ENCODE measurements at regions not wholly inside any gene's neighbourhood (a gene's known extent, or its start where the extent isn't known, plus 50 kb on each side); places are given as distances from the start of the nearest gene placed in this dataset.

DNA sequence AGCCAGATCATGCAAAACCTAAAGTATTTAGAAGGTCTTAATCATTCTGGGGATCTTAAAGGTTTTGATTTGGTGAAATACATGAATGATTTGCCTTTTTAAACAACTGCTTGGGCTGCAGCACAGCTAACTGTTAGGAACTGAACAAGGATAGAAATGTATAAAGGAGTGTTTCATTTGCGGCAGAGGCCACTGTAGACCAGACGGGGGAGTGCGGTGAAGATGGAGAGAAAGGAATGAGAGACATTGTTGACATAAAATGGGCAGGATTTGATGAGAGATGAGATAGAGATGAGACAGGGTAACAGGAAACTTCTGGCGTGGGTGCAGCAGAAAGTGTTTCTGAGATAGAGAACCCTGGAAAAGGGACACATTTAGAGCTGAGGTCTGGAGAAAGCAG, 308.1 kb downstream of the TMX3 start:
- no peaks in the 10 kb centered on the region for H3K36me3 ChIP-seq (ENCODE audit: low read depth)
- intact Hi-C loops (cut with DNase I, micrococcal nuclease) = no loop called here
- H3K4me1 ChIP-seq (ENCODE audit: low read depth) = no peaks in the 10 kb centered on the region
- H3K4me3 ChIP-seq = no peak overlapping the region
- DNase-seq (no peak), ATAC-seq (no peak)
- TF ChIP-seq CTCF (IDR thresholded peaks at IDR 0.05) = no peak
- H3K9me3 ChIP-seq = no peaks in the 10 kb centered on the region

DNA sequence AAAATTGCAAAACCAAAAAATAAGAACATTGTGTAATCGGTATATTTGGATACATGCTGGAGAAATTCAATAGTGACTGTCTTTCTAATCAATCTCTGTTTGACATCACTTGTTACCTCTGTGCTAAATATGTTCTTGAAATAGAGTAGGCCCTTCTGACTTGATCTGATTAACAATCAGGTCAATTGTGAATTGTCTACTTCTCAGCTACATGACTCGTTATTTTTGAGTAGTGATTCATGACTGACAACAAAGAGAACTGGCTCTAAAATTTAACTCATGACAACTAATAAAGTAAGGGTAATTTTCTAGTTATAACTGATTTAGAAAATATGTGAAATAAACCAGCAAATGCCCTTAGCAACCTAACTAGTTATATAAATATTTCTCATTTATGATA, 312.1 kb downstream of the TMX3 start:
- TF ChIP-seq CTCF (IDR thresholded peaks at IDR 0.05) = no peak
- ATAC-seq = no peak
- intact Hi-C loops (cut with DNase I, micrococcal nuclease) = no loop called here

GRCh38 chr18:68400889-68401288, 314.0 kb downstream of the TMX3 start:
- TF ChIP-seq CTCF (IDR thresholded peaks at IDR 0.05) = no peak
- no peaks in the 10 kb centered on the region for H3K4me1 ChIP-seq (ENCODE audit: low read depth)
- H3K36me3 ChIP-seq (ENCODE audit: low read depth) = no peaks in the 10 kb centered on the region
- H3K9me3 ChIP-seq = no peaks in the 10 kb centered on the region
- intact Hi-C loops (cut with DNase I, micrococcal nuclease) = no loop called here
- no peak overlapping the region for H3K4me3 ChIP-seq
- ATAC-seq = no peak
- no peak for DNase-seq

More for the DNA sequence above, 312.1 kb downstream of the TMX3 start:
- no peaks in the 10 kb centered on the region for H3K9me3 ChIP-seq
- DNase-seq = no peak
- H3K4me1 ChIP-seq (ENCODE audit: low read depth) = no peaks in the 10 kb centered on the region
- no peak overlapping the region for H3K4me3 ChIP-seq
- no peaks in the 10 kb centered on the region for H3K36me3 ChIP-seq (ENCODE audit: low read depth)

- ATAC-seq (no peak), DNase-seq (no peak)
- H3K9me3 ChIP-seq = no peaks in the 10 kb centered on the region
- TF ChIP-seq CTCF (IDR thresholded peaks at IDR 0.05) = no peak
- H3K4me3 ChIP-seq = no peak overlapping the region
- H3K4me1 ChIP-seq (ENCODE audit: low read depth) = no peaks in the 10 kb centered on the region
- intact Hi-C loops (cut with DNase I, micrococcal nuclease) = no loop called here
- H3K36me3 ChIP-seq (ENCODE audit: low read depth) = no peaks in the 10 kb centered on the region
Observed at GRCh38 chr18:68399721-68400120, 315.2 kb downstream of the TMX3 start.

GRCh38 chr18:68397241-68398035, 317.5 kb downstream of the TMX3 start:
- no peaks in the 10 kb centered on the region for H3K4me1 ChIP-seq (ENCODE audit: low read depth)
- ATAC-seq = no peak
- intact Hi-C loops (cut with DNase I, micrococcal nuclease) = no loop called here
- no peak for TF ChIP-seq CTCF (IDR thresholded peaks at IDR 0.05)
- no peak for DNase-seq
- no peaks in the 10 kb centered on the region for H3K36me3 ChIP-seq (ENCODE audit: low read depth)
- H3K9me3 ChIP-seq = no peaks in the 10 kb centered on the region
- no peak overlapping the region for H3K4me3 ChIP-seq
